Mammary epithelial cell (primary cell): ENCODE measurements at regions not wholly inside any gene's neighbourhood (a gene's known extent, or its start where the extent isn't known, plus 50 kb on each side); places are given as distances from the start of the nearest gene placed in this dataset.

ENCODE experiments used
- CTCF ChIP-seq, 2 donors: IDR thresholded peaks in 1 of 2; conservative IDR thresholded peaks in 1 of 2; 2 replicates each; pipeline ENCODE4 v1.5.1; 2011 to 2012; ENCODE audit warnings: inconsistent platforms in 2 of 2, low read length in 2 of 2, mild to moderate bottlenecking in 2 of 2, control low read depth in 1 of 2, low read depth in 1 of 2; ENCODE audit not compliant: insufficient read depth in 1 of 2; ENCODE audit errors: extremely low read depth in 1 of 2
- EZH2 ChIP-seq: IDR thresholded peaks from 2 replicates; pipeline ENCODE4 v1.6.1; 2012; ENCODE audit warnings: low read length, inconsistent platforms, borderline replicate concordance

- TF ChIP-seq CTCF (conservative IDR thresholded peaks at IDR 0.05 in 1 of 2, IDR thresholded peaks at IDR 0.05 in 1 of 2; ENCODE audit: extremely low read depth in 1 of 2, insufficient read depth in 1 of 2, low read depth in 1 of 2, low read length in 2 of 2) (no peak), EZH2 (no peak)
These were observed 300.1 kb upstream of the DDX18 start for GRCh38 chr2:117514371-117514770.
